ENCODE measurements at regions not wholly inside any gene's neighbourhood (a gene's known extent, or its start where the extent isn't known, plus 50 kb on each side); places are given as distances from the start of the nearest gene placed in this dataset.
"Not testable (repeated sequence)": the region's sequence is repeated elsewhere in the genome, so short reads cannot be mapped to it uniquely, and the experiment has no call there.

- H3K36me3 ChIP-seq (ENCODE audit: low read depth), result no peaks in the 10 kb centered on the region
- H3K4me1 ChIP-seq (ENCODE audit: insufficient read depth, poor library complexity, severe bottlenecking), result no peaks in the 10 kb centered on the region
- H3K4me3 ChIP-seq (ENCODE audit: severe bottlenecking), result no peak overlapping the region
- TF ChIP-seq, protein P1, sequence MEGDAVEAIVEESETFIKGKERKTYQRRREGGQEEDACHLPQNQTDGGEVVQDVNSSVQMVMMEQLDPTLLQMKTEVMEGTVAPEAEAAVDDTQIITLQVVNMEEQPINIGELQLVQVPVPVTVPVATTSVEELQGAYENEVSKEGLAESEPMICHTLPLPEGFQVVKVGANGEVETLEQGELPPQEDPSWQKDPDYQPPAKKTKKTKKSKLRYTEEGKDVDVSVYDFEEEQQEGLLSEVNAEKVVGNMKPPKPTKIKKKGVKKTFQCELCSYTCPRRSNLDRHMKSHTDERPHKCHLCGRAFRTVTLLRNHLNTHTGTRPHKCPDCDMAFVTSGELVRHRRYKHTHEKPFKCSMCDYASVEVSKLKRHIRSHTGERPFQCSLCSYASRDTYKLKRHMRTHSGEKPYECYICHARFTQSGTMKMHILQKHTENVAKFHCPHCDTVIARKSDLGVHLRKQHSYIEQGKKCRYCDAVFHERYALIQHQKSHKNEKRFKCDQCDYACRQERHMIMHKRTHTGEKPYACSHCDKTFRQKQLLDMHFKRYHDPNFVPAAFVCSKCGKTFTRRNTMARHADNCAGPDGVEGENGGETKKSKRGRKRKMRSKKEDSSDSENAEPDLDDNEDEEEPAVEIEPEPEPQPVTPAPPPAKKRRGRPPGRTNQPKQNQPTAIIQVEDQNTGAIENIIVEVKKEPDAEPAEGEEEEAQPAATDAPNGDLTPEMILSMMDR (IDR thresholded peaks at IDR 0.05; ENCODE audit: poor library complexity, severe bottlenecking), result no peak
- no peak overlapping the region for H3K27ac ChIP-seq (ENCODE audit: poor library complexity, severe bottlenecking)
- H3K9me3 ChIP-seq (ENCODE audit: severe bottlenecking), result no peaks in the 10 kb centered on the region
- no peak for DNase-seq (ENCODE audit: low spot score)
- ATAC-seq (ENCODE audit: low read depth), result no peak; the same call in 1 of the 3 replicates
- H3K27me3 ChIP-seq (ENCODE audit: insufficient read depth, poor library complexity, severe bottlenecking), result no peaks in the 10 kb centered on the region
Measured at GRCh38 chr4:3607690-3608552, 75.7 kb upstream of the LRPAP1 start.

DNA sequence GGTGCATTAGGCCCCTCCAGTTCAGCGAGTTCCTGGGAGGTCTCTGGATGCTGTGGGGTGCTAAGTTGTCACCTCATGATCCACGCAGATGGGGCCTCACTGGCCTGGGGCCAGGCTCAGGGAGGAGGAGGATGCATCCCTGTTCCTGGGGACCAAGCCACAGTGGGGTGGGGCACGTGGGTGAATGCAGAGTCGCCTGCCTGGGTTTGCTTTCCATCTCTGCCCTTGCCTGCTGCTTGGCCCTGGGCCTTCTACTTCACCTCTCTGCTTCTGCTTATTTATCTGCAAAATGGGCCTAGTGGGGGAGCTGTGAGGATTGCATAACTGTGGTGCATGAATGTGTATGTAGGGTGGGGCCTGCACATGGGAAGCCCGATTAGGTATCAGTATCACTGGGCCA lies 74.6 kb upstream of the LRPAP1 start:
- not testable (repeated sequence) for DNase-seq (ENCODE audit: low spot score)

DNA sequence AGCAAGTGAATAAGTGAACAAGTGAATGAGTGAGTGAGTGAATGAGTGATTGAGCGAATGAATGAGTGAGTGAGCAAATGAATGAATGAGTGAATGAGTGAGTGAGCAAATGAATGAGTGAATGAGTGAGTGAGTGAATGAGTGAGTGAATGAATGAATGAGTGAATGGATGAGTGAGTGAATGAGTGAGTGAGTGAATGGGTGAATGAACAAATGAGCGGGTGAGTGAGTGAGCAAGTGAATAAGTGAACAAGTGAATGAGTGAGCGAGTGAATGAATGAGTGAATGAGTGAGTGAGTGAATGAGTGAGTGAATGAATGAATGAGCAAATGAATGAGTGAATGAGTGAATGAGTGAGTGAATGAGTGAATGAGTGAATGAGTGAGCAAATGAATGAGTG lies 74.0 kb upstream of the LRPAP1 start:
- ATAC-seq (ENCODE audit: low read depth); H3K27me3 ChIP-seq (ENCODE audit: insufficient read depth, poor library complexity, severe bottlenecking); H3K4me1 ChIP-seq (ENCODE audit: insufficient read depth, poor library complexity, severe bottlenecking); H3K9me3 ChIP-seq (ENCODE audit: severe bottlenecking); DNase-seq (ENCODE audit: low spot score); H3K27ac ChIP-seq (ENCODE audit: poor library complexity, severe bottlenecking); H3K36me3 ChIP-seq (ENCODE audit: low read depth); H3K4me3 ChIP-seq (ENCODE audit: severe bottlenecking): not testable (repeated sequence)

More for the DNA sequence above, 74.6 kb upstream of the LRPAP1 start:
- ATAC-seq (ENCODE audit: low read depth); H3K27ac ChIP-seq (ENCODE audit: poor library complexity, severe bottlenecking); H3K4me3 ChIP-seq (ENCODE audit: severe bottlenecking); H3K27me3 ChIP-seq (ENCODE audit: insufficient read depth, poor library complexity, severe bottlenecking); H3K4me1 ChIP-seq (ENCODE audit: insufficient read depth, poor library complexity, severe bottlenecking); H3K36me3 ChIP-seq (ENCODE audit: low read depth); H3K9me3 ChIP-seq (ENCODE audit: severe bottlenecking): not testable (repeated sequence)

- TF ChIP-seq, protein P1 (IDR thresholded peaks at IDR 0.05; ENCODE audit: poor library complexity, severe bottlenecking), result no peak
- H3K36me3 ChIP-seq (ENCODE audit: low read depth), result no peaks in the 10 kb centered on the region
- no peak for ATAC-seq (ENCODE audit: low read depth)
- no peaks in the 10 kb centered on the region for H3K9me3 ChIP-seq (ENCODE audit: severe bottlenecking)
- H3K27me3 ChIP-seq (ENCODE audit: insufficient read depth, poor library complexity, severe bottlenecking), result no peaks in the 10 kb centered on the region
- no peaks in the 10 kb centered on the region for H3K4me1 ChIP-seq (ENCODE audit: insufficient read depth, poor library complexity, severe bottlenecking)
- no peak for DNase-seq (ENCODE audit: low spot score)
- H3K4me3 ChIP-seq (ENCODE audit: severe bottlenecking), result no peak overlapping the region
- no peak overlapping the region for H3K27ac ChIP-seq (ENCODE audit: poor library complexity, severe bottlenecking)
Measured at GRCh38 chr4:3605491-3605890, 73.3 kb upstream of the LRPAP1 start.

DNA sequence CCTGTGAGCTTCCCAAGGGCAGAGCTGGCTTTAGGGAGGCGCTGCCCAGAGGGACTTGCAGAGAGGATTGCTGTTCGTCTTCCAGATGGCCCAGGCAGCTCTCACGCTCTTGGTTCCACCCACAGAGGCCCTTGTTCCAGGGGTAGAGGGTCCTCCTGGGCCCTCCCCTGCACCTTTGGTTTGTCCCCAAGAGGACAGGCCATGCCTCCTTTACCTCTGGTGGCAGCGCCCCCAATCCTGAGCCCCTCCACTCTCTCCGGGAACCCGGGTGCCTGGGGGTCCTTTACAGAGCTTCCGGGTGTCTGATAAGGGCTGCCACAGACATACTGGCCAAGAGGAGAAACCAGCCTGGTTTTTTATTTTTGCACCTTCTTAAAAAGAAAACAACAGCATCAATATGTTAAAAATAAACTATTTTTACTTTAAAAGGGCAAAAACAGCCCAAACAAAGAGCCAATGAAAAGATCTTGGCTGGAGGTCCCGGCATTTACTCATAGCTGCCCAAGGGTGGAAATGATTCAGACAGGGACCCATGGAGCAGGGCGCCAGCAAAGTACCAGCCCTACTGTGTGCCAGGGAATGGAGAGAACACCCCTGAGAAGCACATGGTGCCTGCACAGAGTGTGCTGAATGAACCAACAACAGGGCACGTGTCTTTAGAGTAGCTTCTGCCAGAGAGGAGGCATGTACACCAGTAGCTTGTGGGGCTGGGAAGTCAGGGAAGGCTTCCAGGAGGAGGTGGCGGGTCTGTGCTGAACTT lies 70.8 kb upstream of the LRPAP1 start:
- not testable (repeated sequence) for H3K4me1 ChIP-seq (ENCODE audit: insufficient read depth, poor library complexity, severe bottlenecking); DNase-seq (ENCODE audit: low spot score); ATAC-seq (ENCODE audit: low read depth); H3K36me3 ChIP-seq (ENCODE audit: low read depth); H3K4me3 ChIP-seq (ENCODE audit: severe bottlenecking); H3K27me3 ChIP-seq (ENCODE audit: insufficient read depth, poor library complexity, severe bottlenecking); H3K9me3 ChIP-seq (ENCODE audit: severe bottlenecking); H3K27ac ChIP-seq (ENCODE audit: poor library complexity, severe bottlenecking)

GRCh38 chr4:3601992-3602391 lies 69.8 kb upstream of the LRPAP1 start:
- Histone ChIP-seq H3K27me3 (ENCODE audit: insufficient read depth, poor library complexity, severe bottlenecking) (no peaks in the 10 kb centered on the region), H3K4me1 (ENCODE audit: insufficient read depth, poor library complexity, severe bottlenecking) (no peaks in the 10 kb centered on the region), H3K4me3 (ENCODE audit: severe bottlenecking) (no peak overlapping the region), H3K9me3 (ENCODE audit: severe bottlenecking) (no peaks in the 10 kb centered on the region), H3K36me3 (ENCODE audit: low read depth) (no peaks in the 10 kb centered on the region), H3K27ac (ENCODE audit: poor library complexity, severe bottlenecking) (no peak overlapping the region)
- DNase-seq (ENCODE audit: low spot score) (no peak), ATAC-seq (ENCODE audit: low read depth) (no peak)
- TF ChIP-seq, protein P1 (IDR thresholded peaks at IDR 0.05; ENCODE audit: poor library complexity, severe bottlenecking), result no peak

GRCh38 chr4:3601108-3601690 lies 69.0 kb upstream of the LRPAP1 start:
- not testable (repeated sequence) for ATAC-seq (ENCODE audit: low read depth); H3K36me3 ChIP-seq (ENCODE audit: low read depth); H3K27ac ChIP-seq (ENCODE audit: poor library complexity, severe bottlenecking); H3K4me3 ChIP-seq (ENCODE audit: severe bottlenecking); H3K4me1 ChIP-seq (ENCODE audit: insufficient read depth, poor library complexity, severe bottlenecking); H3K9me3 ChIP-seq (ENCODE audit: severe bottlenecking); DNase-seq (ENCODE audit: low spot score); H3K27me3 ChIP-seq (ENCODE audit: insufficient read depth, poor library complexity, severe bottlenecking)
